ENCODE measurements at regions not wholly inside any gene's neighbourhood (a gene's known extent, or its start where the extent isn't known, plus 50 kb on each side); places are given as distances from the start of the nearest gene placed in this dataset.

GRCh38 chr1:88499671-88500070 lies 184.4 kb upstream of the PKN2 start:
- DNase-seq (no peak), FAIRE-seq (no peak)
- H3K27ac ChIP-seq (ENCODE audit: low read depth in 2 of 2, low read length in 2 of 2), result no peak overlapping the region
- intact Hi-C loops (cut with DNase I), result no loop called here
- H3K4me3 ChIP-seq (ENCODE audit: low read length in 3 of 3), result no peak overlapping the region
- TF ChIP-seq, protein P1, sequence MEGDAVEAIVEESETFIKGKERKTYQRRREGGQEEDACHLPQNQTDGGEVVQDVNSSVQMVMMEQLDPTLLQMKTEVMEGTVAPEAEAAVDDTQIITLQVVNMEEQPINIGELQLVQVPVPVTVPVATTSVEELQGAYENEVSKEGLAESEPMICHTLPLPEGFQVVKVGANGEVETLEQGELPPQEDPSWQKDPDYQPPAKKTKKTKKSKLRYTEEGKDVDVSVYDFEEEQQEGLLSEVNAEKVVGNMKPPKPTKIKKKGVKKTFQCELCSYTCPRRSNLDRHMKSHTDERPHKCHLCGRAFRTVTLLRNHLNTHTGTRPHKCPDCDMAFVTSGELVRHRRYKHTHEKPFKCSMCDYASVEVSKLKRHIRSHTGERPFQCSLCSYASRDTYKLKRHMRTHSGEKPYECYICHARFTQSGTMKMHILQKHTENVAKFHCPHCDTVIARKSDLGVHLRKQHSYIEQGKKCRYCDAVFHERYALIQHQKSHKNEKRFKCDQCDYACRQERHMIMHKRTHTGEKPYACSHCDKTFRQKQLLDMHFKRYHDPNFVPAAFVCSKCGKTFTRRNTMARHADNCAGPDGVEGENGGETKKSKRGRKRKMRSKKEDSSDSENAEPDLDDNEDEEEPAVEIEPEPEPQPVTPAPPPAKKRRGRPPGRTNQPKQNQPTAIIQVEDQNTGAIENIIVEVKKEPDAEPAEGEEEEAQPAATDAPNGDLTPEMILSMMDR (IDR thresholded peaks at IDR 0.05; ENCODE audit: borderline replicate concordance, extremely low read depth, insufficient read depth), result no peak
- H3K27me3 ChIP-seq (ENCODE audit: control insufficient read depth, insufficient read depth, low read length), result no peaks in the 10 kb centered on the region
- H3K4me1 ChIP-seq (ENCODE audit: control insufficient read depth in 2 of 3, insufficient read depth in 2 of 3, low read depth in 1 of 3, low read length in 3 of 3), result no peaks in the 10 kb centered on the region
- no peak overlapping the region for H3K9ac ChIP-seq (ENCODE audit: low read length in 3 of 3)
- no peaks in the 10 kb centered on the region for H3K9me3 ChIP-seq (ENCODE audit: control insufficient read depth in 2 of 3, insufficient read depth in 1 of 3, low read length in 3 of 3)
- no peaks in the 10 kb centered on the region for H3K36me3 ChIP-seq (ENCODE audit: control insufficient read depth in 2 of 3, insufficient read depth in 3 of 3, low read length in 3 of 3)

GRCh38 chr1:88502886-88503285 lies 181.2 kb upstream of the PKN2 start:
- intact Hi-C loops (cut with DNase I), result no loop called here
- no peak overlapping the region for H3K27ac ChIP-seq (ENCODE audit: low read depth in 2 of 2, low read length in 2 of 2)
- H3K9me3 ChIP-seq (ENCODE audit: control insufficient read depth in 2 of 3, insufficient read depth in 1 of 3, low read length in 3 of 3), result no peaks in the 10 kb centered on the region
- TF ChIP-seq, protein P1 (IDR thresholded peaks at IDR 0.05; ENCODE audit: borderline replicate concordance, extremely low read depth, insufficient read depth), result no peak
- H3K4me1 ChIP-seq (ENCODE audit: control insufficient read depth in 2 of 3, insufficient read depth in 2 of 3, low read depth in 1 of 3, low read length in 3 of 3), result no peaks in the 10 kb centered on the region
- no peak overlapping the region for H3K4me3 ChIP-seq (ENCODE audit: low read length in 3 of 3)
- no peaks in the 10 kb centered on the region for H3K36me3 ChIP-seq (ENCODE audit: control insufficient read depth in 2 of 3, insufficient read depth in 3 of 3, low read length in 3 of 3)
- H3K27me3 ChIP-seq (ENCODE audit: control insufficient read depth, insufficient read depth, low read length), result no peaks in the 10 kb centered on the region
- no peak overlapping the region for H3K9ac ChIP-seq (ENCODE audit: low read length in 3 of 3)
- DNase-seq, result no peak
- no peak for FAIRE-seq

DNA sequence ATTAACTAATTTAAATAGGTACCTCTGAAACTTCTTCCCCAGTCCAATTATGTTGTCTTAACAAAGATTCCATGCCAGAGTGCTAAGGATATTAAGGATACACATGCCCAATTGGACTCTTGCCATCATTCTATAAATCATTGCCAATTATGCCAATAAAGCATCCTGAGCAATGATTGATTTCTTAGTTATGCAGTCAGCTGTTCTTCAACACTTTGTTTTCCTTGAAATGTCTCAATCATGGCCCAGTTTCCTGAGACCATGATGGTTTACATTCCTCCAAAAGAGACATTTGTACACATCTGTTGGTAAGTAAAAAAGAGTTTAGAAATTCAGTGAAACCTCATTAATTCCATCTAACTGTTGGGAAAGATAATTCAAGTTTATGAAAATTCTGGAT lies 180.4 kb upstream of the PKN2 start:
- no peaks in the 10 kb centered on the region for H3K4me1 ChIP-seq (ENCODE audit: control insufficient read depth in 2 of 3, insufficient read depth in 2 of 3, low read depth in 1 of 3, low read length in 3 of 3)
- H3K9me3 ChIP-seq (ENCODE audit: control insufficient read depth in 2 of 3, insufficient read depth in 1 of 3, low read length in 3 of 3), result no peaks in the 10 kb centered on the region
- DNase-seq (no peak), FAIRE-seq (no peak)
- no peaks in the 10 kb centered on the region for H3K36me3 ChIP-seq (ENCODE audit: control insufficient read depth in 2 of 3, insufficient read depth in 3 of 3, low read length in 3 of 3)
- H3K4me3 ChIP-seq (ENCODE audit: low read length in 3 of 3), result no peak overlapping the region
- no peak overlapping the region for H3K9ac ChIP-seq (ENCODE audit: low read length in 3 of 3)
- intact Hi-C loops (cut with DNase I), result no loop called here
- TF ChIP-seq, protein P1 (IDR thresholded peaks at IDR 0.05; ENCODE audit: borderline replicate concordance, extremely low read depth, insufficient read depth), result no peak
- no peaks in the 10 kb centered on the region for H3K27me3 ChIP-seq (ENCODE audit: control insufficient read depth, insufficient read depth, low read length)
- H3K27ac ChIP-seq (ENCODE audit: low read depth in 2 of 2, low read length in 2 of 2), result no peak overlapping the region

DNA sequence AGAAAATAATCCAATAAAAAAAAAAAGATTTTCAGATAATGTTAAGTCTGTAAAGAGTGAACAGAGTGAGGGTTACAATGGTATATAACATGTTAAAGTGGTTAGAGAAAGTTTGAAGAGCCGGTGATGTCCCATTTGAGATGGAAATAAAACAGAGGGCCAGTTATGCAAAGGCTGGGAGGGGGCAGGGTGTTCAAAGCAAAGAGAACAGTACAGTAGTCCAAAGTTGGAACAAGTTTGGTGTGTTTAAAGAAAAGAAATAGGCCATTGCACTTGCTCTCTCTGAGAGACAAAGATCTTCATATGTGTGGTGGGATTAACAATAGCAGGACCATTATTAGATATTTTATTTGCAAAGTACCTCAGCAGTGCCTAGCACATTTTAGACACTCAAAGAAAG lies 179.5 kb upstream of the PKN2 start:
- H3K27ac ChIP-seq (ENCODE audit: low read depth in 2 of 2, low read length in 2 of 2), result no peak overlapping the region
- H3K4me1 ChIP-seq (ENCODE audit: control insufficient read depth in 2 of 3, insufficient read depth in 2 of 3, low read depth in 1 of 3, low read length in 3 of 3), result no peaks in the 10 kb centered on the region
- DNase-seq (no peak), FAIRE-seq (no peak)
- H3K9me3 ChIP-seq (ENCODE audit: control insufficient read depth in 2 of 3, insufficient read depth in 1 of 3, low read length in 3 of 3), result no peaks in the 10 kb centered on the region
- no peaks in the 10 kb centered on the region for H3K27me3 ChIP-seq (ENCODE audit: control insufficient read depth, insufficient read depth, low read length)
- TF ChIP-seq, protein P1 (IDR thresholded peaks at IDR 0.05; ENCODE audit: borderline replicate concordance, extremely low read depth, insufficient read depth), result no peak
- no peak overlapping the region for H3K9ac ChIP-seq (ENCODE audit: low read length in 3 of 3)
- H3K4me3 ChIP-seq (ENCODE audit: low read length in 3 of 3), result no peak overlapping the region
- intact Hi-C loops (cut with DNase I), result no loop called here
- no peaks in the 10 kb centered on the region for H3K36me3 ChIP-seq (ENCODE audit: control insufficient read depth in 2 of 3, insufficient read depth in 3 of 3, low read length in 3 of 3)
